GM20000 (cell line): ENCODE measurements at regions not wholly inside any gene's neighbourhood (a gene's known extent, or its start where the extent isn't known, plus 50 kb on each side); places are given as distances from the start of the nearest gene placed in this dataset.

Source experiments
- DNase-seq: peaks from one replicate; pipeline ENCODE4 v3.0.0; 2012; ENCODE audit warnings: low spot score
- TF ChIP-seq, protein P1 (sequence below): IDR thresholded peaks from 2 replicates; pipeline ENCODE4 v1.5.1; 2012; ENCODE audit warnings: mild to moderate bottlenecking, control low read depth; ENCODE audit errors: extremely low read depth, missing control alignments

DNA sequence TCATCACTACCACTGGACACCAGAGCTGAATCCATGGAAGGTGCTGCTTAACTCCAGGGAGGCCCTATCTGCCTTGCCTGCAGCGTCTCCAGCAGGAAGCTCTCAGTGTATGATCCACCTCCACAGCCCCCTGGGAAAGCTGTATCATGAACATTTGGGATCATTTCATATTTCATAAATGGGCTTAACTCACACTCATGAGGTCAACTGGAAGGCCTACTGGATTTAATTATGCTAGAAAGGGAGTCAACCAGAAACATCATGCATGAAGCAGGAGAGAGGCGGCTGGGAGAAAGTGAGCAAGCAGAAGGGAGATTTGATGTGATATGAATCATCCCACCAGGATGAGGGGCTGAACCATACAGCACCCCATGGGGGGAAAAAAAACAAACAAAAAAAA is 537.7 kb downstream of the TNS1 start:
- TF ChIP-seq, protein P1, sequence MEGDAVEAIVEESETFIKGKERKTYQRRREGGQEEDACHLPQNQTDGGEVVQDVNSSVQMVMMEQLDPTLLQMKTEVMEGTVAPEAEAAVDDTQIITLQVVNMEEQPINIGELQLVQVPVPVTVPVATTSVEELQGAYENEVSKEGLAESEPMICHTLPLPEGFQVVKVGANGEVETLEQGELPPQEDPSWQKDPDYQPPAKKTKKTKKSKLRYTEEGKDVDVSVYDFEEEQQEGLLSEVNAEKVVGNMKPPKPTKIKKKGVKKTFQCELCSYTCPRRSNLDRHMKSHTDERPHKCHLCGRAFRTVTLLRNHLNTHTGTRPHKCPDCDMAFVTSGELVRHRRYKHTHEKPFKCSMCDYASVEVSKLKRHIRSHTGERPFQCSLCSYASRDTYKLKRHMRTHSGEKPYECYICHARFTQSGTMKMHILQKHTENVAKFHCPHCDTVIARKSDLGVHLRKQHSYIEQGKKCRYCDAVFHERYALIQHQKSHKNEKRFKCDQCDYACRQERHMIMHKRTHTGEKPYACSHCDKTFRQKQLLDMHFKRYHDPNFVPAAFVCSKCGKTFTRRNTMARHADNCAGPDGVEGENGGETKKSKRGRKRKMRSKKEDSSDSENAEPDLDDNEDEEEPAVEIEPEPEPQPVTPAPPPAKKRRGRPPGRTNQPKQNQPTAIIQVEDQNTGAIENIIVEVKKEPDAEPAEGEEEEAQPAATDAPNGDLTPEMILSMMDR, result no peak
- no peak for DNase-seq

DNA sequence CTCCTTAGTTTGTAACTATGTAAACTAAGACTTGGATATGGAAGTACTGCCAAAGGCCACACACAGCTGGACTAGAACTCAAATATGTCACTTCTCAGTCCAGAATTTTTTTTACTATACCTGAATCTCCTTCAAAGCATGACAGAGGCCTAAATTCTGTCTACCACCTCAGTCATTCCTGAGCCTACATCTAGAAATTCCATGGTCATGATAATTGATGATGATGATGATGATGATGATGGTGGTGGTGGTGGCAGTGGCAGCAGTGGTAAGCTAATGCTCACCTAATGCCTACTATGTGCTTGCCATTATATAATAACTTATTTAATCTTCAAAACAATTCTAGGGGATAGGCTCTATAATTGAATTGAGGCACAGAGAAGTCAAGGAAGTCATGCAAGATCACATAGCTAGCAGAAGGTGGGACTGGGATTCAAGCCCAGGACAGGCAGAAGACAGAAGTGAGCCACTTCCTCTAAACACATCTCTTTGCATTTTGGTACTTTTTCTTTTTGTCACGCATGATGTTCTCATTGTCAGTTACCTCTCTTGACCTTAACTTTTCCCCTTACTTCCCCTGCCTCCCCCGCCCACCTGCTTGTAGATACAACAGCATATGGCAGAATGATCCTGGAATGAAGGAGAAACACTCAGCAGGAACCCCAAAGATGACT is 539.3 kb downstream of the TNS1 start:
- TF ChIP-seq, protein P1, result no peak
- no peak for DNase-seq

DNA sequence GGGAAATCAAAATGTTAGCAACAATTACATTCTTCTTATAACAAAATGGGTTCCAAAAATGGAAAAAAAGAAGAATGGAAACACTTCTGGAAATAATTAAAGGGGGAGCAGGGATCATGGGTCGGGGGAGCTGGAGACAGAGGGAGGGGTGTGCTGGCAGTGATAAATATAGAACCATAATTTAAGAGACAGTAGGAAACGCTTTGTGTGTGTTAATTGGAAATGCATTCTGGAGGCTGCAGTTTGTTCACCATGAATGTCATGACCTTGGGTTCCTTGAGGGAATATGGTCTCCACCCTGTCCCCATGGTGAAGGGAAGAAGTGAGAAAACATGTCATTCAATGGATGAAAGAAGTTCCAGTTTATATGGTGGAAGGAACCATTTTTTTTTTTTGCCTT is 540.7 kb downstream of the TNS1 start:
- TF ChIP-seq, protein P1, result no peak

DNA sequence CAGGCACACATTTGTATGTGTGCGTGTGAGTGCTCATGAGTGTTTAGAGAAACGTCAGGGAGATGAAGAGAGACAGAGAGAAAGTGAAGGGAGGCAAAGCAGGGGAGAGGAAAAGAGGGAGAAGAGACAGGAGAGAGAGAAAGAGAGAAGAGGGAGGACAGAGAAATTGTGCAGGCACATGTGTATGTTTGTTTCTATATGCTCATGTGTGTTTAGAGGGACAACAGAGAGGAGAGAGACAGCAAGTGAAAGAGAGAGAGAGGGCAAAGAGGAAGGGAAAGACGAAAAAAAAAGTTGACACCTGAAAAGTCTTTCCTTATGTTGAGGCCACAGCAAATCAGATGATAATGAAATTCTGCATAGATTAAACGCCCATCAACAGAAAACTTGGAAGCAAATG is 541.1 kb downstream of the TNS1 start:
- TF ChIP-seq, protein P1, result no peak
- no peak for DNase-seq

More for the DNA sequence above, 540.7 kb downstream of the TNS1 start:
- DNase-seq, result no peak

DNA sequence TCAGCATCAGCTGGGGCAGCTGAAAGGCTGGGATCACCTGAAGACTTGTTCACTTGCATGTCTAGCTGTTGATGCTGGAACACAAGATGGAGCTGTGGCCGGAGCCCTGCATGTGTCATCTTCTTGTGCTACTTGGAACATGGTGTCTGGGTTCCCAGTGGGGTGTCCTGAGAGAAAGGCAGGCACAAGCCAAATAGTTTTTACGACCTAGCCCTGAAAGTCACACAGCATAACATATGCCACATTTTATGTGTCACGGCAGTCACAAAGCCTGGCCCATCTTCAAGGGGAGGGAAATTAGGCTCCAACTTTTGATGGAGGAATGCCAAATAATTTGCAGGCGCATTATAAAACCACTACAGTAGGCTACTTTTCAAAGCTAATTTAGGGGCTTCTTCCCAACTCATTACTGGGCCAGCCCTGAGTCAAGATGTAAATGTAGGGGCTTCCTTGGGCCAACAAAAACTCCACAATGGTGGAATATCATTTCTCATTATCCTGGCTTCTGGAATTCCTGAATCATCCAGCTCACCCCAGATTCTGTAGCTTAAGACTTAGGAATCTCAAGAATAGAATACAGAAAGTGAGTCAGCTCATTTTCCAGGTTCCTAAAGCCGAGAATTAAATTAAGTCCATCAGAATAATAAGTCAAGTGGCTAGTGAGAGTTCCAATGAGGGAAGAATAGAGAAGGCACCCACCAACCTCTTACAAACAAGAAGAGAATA is 543.0 kb downstream of the TNS1 start:
- DNase-seq, result no peak
- TF ChIP-seq, protein P1, result no peak

DNA sequence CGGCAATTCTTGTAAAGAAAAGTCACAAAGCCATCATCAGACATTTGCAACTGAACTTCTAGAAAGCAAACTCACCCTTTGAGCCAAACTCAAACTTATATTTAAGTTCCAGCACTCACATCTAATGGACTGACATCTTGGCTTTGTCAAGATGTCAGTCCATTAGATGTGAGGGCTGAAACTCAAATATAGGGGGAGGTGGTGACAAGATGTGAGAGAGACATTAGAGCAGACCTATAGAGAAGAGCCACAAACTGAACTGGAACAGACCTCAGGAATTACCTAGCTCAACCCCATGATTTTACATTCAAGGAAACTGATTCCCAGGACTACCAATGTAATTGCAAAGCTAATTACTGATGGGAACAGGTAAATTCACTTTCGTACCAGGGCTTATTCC is 543.8 kb downstream of the TNS1 start:
- no peak for DNase-seq
- TF ChIP-seq, protein P1, result no peak

DNA sequence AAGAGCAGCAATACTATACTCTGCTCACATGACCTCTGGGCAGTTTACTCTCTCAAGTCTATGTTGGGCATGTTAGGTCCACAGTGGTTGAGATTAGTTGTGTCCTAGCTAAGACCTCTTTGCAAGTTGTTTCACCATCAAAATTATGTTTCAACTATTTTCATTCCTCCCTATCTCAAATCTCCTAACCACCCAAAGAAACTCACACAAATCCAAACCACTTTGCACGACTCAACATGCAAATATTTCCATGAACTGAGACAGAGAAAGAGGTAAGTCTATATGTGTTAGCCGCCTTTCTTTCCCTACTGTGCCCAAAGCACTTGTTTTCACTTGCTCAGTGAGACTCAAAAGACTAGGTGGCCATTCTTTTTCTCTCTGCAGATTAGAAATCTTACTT is 546.8 kb downstream of the TNS1 start:
- TF ChIP-seq, protein P1, result no peak
- DNase-seq, result no peak
